Stomach (tissue), 4 donors: ENCODE measurements at regions not wholly inside any gene's neighbourhood (a gene's known extent, or its start where the extent isn't known, plus 50 kb on each side); places are given as distances from the start of the nearest gene placed in this dataset.

ENCODE experiments used
- EP300 ChIP-seq: sonication (generic); formaldehyde crosslinking; IDR thresholded peaks from one replicate; pipeline ENCODE4 v1.6.1; 2017; ENCODE audit warnings: antibody characterized with exemption
- POLR2AphosphoS5 ChIP-seq, 3 donors: sonication (generic); formaldehyde crosslinking; IDR thresholded peaks; one replicate each; pipeline ENCODE4 v1.6.1; 2016; ENCODE audit warnings: antibody characterized with exemption in 3 of 3
- TF ChIP-seq, protein P1 (sequence below), 7 experiments: fragments of 450-650 bp in 4 of 7; fragments of 200-600 bp in 3 of 7; sonication (generic) in 3 of 7; IDR thresholded peaks; one replicate each; pipeline ENCODE4 v1.5.1; 2016 to 2019; ENCODE audit warnings: antibody characterized with exemption in 7 of 7, control low read depth in 2 of 7, mild to moderate bottlenecking in 1 of 7

GRCh38 chr21:7957713-7958064 lies 2563.7 kb upstream of the TPTE start:
- TF ChIP-seq EP300 (no peak), POLR2AphosphoS5 (IDR thresholded peaks at IDR 0.05) (no peak)
- TF ChIP-seq, protein P1, sequence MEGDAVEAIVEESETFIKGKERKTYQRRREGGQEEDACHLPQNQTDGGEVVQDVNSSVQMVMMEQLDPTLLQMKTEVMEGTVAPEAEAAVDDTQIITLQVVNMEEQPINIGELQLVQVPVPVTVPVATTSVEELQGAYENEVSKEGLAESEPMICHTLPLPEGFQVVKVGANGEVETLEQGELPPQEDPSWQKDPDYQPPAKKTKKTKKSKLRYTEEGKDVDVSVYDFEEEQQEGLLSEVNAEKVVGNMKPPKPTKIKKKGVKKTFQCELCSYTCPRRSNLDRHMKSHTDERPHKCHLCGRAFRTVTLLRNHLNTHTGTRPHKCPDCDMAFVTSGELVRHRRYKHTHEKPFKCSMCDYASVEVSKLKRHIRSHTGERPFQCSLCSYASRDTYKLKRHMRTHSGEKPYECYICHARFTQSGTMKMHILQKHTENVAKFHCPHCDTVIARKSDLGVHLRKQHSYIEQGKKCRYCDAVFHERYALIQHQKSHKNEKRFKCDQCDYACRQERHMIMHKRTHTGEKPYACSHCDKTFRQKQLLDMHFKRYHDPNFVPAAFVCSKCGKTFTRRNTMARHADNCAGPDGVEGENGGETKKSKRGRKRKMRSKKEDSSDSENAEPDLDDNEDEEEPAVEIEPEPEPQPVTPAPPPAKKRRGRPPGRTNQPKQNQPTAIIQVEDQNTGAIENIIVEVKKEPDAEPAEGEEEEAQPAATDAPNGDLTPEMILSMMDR (IDR thresholded peaks at IDR 0.05): no peak
